Neural cell (in vitro differentiated cells): ENCODE measurements at regions not wholly inside any gene's neighbourhood (a gene's known extent, or its start where the extent isn't known, plus 50 kb on each side); places are given as distances from the start of the nearest gene placed in this dataset.

ENCODE experiments used
- CTCF ChIP-seq: fragments of 450-650 bp; IDR thresholded peaks from 2 replicates; pipeline ENCODE4 v1.5.1; 2014; ENCODE audit warnings: antibody characterized with exemption, mild to moderate bottlenecking, moderate library complexity; ENCODE audit not compliant: poor library complexity, severe bottlenecking
- EP300 ChIP-seq: fragments of 450-650 bp; conservative IDR thresholded peaks from 2 replicates; pipeline ENCODE4 v1.6.1; 2014; ENCODE audit warnings: antibody characterized with exemption, mild to moderate bottlenecking, moderate library complexity; ENCODE audit not compliant: poor library complexity, severe bottlenecking
- TAF1 ChIP-seq: IDR thresholded peaks from 2 replicates; pipeline ENCODE4 v1.6.1; 2012; ENCODE audit warnings: low read depth

- no peak for TF ChIP-seq TAF1
- TF ChIP-seq CTCF, result no peak
- TF ChIP-seq EP300, result no peak
These were observed 544.6 kb upstream of the ZEB2 start for GRCh38 chr2:145064511-145064910.
